Sigmoid colon (tissue), 4 donors: ENCODE measurements at regions not wholly inside any gene's neighbourhood (a gene's known extent, or its start where the extent isn't known, plus 50 kb on each side); places are given as distances from the start of the nearest gene placed in this dataset.

ENCODE experiments used
- EP300 ChIP-seq, 4 donors: sonication (generic); formaldehyde crosslinking; IDR thresholded peaks; one replicate each; pipeline ENCODE4 v1.6.1; 2017; ENCODE audit warnings: antibody characterized with exemption in 4 of 4
- POLR2A ChIP-seq, 2 donors: fragments of 450-650 bp; IDR thresholded peaks; one replicate each; pipeline ENCODE4 v1.6.1; 2016; ENCODE audit warnings: antibody characterized with exemption in 2 of 2, mild to moderate bottlenecking in 2 of 2, moderate library complexity in 2 of 2
- POLR2AphosphoS5 ChIP-seq, 4 donors: sonication (generic); formaldehyde crosslinking; IDR thresholded peaks; one replicate each; pipeline ENCODE4 v1.6.1; 2017; ENCODE audit warnings: antibody characterized with exemption in 4 of 4
- TF ChIP-seq, protein P1 (sequence below), 4 experiments: fragments of 450-650 bp in 3 of 4; fragments of 200-600 bp in 1 of 4; IDR thresholded peaks; one replicate each; pipeline ENCODE4 v1.5.1; 2016 to 2019; ENCODE audit warnings: antibody characterized with exemption in 4 of 4, mild to moderate bottlenecking in 3 of 4, moderate library complexity in 2 of 4

DNA sequence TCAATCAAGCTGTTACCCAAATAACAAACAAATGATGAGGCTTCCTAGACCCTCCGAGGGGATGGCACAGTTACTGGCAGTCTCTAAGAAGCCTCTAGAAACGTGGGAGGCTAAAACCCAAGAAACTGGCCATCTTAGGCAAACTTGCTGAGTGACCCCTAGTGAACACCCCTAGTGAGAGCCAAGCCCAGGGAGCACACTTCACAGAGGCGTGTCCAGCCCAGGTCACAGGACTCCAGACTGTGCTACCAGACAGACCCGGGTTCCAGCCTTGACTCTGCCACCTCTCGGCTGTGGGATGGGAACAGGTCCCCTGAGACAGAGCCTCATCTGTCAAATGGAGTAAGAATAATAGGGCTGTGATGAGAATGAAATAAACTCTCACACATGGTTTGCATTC lies 83.5 kb upstream of the ASAP2 start:
- no peak for TF ChIP-seq POLR2A (IDR thresholded peaks at IDR 0.05)
- TF ChIP-seq, protein P1, sequence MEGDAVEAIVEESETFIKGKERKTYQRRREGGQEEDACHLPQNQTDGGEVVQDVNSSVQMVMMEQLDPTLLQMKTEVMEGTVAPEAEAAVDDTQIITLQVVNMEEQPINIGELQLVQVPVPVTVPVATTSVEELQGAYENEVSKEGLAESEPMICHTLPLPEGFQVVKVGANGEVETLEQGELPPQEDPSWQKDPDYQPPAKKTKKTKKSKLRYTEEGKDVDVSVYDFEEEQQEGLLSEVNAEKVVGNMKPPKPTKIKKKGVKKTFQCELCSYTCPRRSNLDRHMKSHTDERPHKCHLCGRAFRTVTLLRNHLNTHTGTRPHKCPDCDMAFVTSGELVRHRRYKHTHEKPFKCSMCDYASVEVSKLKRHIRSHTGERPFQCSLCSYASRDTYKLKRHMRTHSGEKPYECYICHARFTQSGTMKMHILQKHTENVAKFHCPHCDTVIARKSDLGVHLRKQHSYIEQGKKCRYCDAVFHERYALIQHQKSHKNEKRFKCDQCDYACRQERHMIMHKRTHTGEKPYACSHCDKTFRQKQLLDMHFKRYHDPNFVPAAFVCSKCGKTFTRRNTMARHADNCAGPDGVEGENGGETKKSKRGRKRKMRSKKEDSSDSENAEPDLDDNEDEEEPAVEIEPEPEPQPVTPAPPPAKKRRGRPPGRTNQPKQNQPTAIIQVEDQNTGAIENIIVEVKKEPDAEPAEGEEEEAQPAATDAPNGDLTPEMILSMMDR (IDR thresholded peaks at IDR 0.05) = no peak
- no peak for TF ChIP-seq POLR2AphosphoS5 (IDR thresholded peaks at IDR 0.05)
- TF ChIP-seq EP300 (IDR thresholded peaks at IDR 0.05) = no peak
